ENCODE measurements at regions not wholly inside any gene's neighbourhood (a gene's known extent, or its start where the extent isn't known, plus 50 kb on each side); places are given as distances from the start of the nearest gene placed in this dataset.

DNA sequence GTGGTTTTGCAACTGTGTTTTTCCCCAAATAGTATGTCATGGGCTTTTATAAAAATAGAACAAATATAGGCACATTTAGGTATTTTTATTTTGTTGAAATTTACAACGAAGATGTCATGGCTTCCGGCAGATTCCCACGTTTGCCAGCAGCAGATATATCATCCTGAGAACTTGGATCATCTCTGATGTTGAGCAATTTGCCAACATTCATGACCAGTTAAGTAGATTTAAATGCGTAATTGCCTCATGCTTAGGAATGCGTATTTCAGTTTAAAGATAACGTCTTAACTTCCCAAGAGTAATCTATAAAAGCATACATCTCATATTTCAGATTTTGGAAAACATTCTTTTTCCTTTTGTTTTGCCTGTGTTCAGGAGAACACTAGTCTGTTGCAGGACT lies 457.8 kb downstream of the QKI start:
- no peak overlapping the region for H3K4me2 ChIP-seq (ENCODE audit: low read length)
- H3K79me2 ChIP-seq (ENCODE audit: insufficient read depth, low read length), result no peaks in the 10 kb centered on the region
- no peaks in the 10 kb centered on the region for H3K36me3 ChIP-seq (ENCODE audit: control insufficient read depth in 1 of 2, insufficient read depth in 2 of 2, low read length in 2 of 2)
- no peak overlapping the region for H3K27ac ChIP-seq (ENCODE audit: low read depth, low read length)
- H3K9ac ChIP-seq (ENCODE audit: low read length), result no peak overlapping the region
- H3K9me3 ChIP-seq (ENCODE audit: control insufficient read depth in 1 of 2, insufficient read depth in 1 of 2, low read depth in 1 of 2, low read length in 2 of 2), result no peaks in the 10 kb centered on the region
- no peak overlapping the region for H3K4me3 ChIP-seq (replicated peaks in 1 of 2; ENCODE audit: low read depth in 1 of 2, low read length in 2 of 2)
- no peak overlapping the region for H2AFZ ChIP-seq (ENCODE audit: low read depth, low read length, poor library complexity, severe bottlenecking)
- no peaks in the 10 kb centered on the region for H3K4me1 ChIP-seq (ENCODE audit: control insufficient read depth in 1 of 2, insufficient read depth in 2 of 2, low read length in 2 of 2)
- intact Hi-C loops (cut with micrococcal nuclease), result no loop called here
- no peaks in the 10 kb centered on the region for H3K9me2 ChIP-seq (ENCODE audit: insufficient read depth)
- H3K27me3 ChIP-seq (ENCODE audit: insufficient read depth, low read length), result no peaks in the 10 kb centered on the region
- ChIA-PET POLR2A (no interaction called here), RAD21 (ENCODE audit: low non-redundant PET in 1 of 2, low total read pairs in 2 of 2, uncharacterized antibody in 2 of 2, unreplicated experiment in 2 of 2) (no interaction called here), CTCF (no interaction called here)
- no peaks in the 10 kb centered on the region for H4K20me1 ChIP-seq (ENCODE audit: insufficient read depth)
- no TSS peak for BruUV-seq (replicated peaks)
- DNase-seq (ENCODE audit: low read depth, low spot score), result no peak
- no peak for ATAC-seq
- TF ChIP-seq SP1 (IDR thresholded peaks at IDR 0.05; ENCODE audit: low read depth) (no peak), SRF (IDR thresholded peaks at IDR 0.05; ENCODE audit: low read depth) (no peak), EZH2 (IDR thresholded peaks at IDR 0.05) (no peak), SIN3A (IDR thresholded peaks at IDR 0.05; ENCODE audit: low read depth) (no peak), ZNF274 (IDR thresholded peaks at IDR 0.05; ENCODE audit: low read depth, low read length) (no peak), JUND (IDR thresholded peaks at IDR 0.05) (no peak), EGR1 (IDR thresholded peaks at IDR 0.05; ENCODE audit: low read depth) (no peak), ZFX (IDR thresholded peaks at IDR 0.05) (no peak), POLR2AphosphoS5 (IDR thresholded peaks at IDR 0.05; ENCODE audit: low read depth, low read length) (no peak), EZH2phosphoT487 (IDR thresholded peaks at IDR 0.05; ENCODE audit: borderline replicate concordance) (no peak), FOSL1 (IDR thresholded peaks at IDR 0.05; ENCODE audit: low read depth) (no peak), RAD21 (IDR thresholded peaks at IDR 0.05; ENCODE audit: low read depth) (no peak)
- TF ChIP-seq, protein P1, sequence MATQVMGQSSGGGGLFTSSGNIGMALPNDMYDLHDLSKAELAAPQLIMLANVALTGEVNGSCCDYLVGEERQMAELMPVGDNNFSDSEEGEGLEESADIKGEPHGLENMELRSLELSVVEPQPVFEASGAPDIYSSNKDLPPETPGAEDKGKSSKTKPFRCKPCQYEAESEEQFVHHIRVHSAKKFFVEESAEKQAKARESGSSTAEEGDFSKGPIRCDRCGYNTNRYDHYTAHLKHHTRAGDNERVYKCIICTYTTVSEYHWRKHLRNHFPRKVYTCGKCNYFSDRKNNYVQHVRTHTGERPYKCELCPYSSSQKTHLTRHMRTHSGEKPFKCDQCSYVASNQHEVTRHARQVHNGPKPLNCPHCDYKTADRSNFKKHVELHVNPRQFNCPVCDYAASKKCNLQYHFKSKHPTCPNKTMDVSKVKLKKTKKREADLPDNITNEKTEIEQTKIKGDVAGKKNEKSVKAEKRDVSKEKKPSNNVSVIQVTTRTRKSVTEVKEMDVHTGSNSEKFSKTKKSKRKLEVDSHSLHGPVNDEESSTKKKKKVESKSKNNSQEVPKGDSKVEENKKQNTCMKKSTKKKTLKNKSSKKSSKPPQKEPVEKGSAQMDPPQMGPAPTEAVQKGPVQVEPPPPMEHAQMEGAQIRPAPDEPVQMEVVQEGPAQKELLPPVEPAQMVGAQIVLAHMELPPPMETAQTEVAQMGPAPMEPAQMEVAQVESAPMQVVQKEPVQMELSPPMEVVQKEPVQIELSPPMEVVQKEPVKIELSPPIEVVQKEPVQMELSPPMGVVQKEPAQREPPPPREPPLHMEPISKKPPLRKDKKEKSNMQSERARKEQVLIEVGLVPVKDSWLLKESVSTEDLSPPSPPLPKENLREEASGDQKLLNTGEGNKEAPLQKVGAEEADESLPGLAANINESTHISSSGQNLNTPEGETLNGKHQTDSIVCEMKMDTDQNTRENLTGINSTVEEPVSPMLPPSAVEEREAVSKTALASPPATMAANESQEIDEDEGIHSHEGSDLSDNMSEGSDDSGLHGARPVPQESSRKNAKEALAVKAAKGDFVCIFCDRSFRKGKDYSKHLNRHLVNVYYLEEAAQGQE (IDR thresholded peaks at IDR 0.05; ENCODE audit: low read depth), result no peak
- TF ChIP-seq, protein P2, sequence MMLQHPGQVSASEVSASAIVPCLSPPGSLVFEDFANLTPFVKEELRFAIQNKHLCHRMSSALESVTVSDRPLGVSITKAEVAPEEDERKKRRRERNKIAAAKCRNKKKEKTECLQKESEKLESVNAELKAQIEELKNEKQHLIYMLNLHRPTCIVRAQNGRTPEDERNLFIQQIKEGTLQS (IDR thresholded peaks at IDR 0.05), result no peak
